NCI-H524 treated with DMSO at 0.1 percent for 48 hours (cell line): ENCODE measurements at regions not wholly inside any gene's neighbourhood (a gene's known extent, or its start where the extent isn't known, plus 50 kb on each side); places are given as distances from the start of the nearest gene placed in this dataset.

Experiments used
- DNase-seq: peaks from one replicate; lab custom pipeline; 2025; lab: John Stamatoyannopoulos, UW

GRCh38 chrX:15915959-15916703 lies 61.5 kb upstream of the AP1S2 start:
- DNase-seq = no peak

- DNase-seq = no peak
Observed at GRCh38 chrX:15914486-15914885, 59.9 kb upstream of the AP1S2 start.

- peak; percentile 68 for DNase-seq
Observed at GRCh38 chrX:15913146-15913545, 58.5 kb upstream of the AP1S2 start.

- no peak for DNase-seq
Observed at GRCh38 chrX:15911734-15912550, 57.3 kb upstream of the AP1S2 start.

GRCh38 chrX:15909605-15910004 lies 55.0 kb upstream of the AP1S2 start:
- no peak for DNase-seq

- no peak for DNase-seq
Observed at GRCh38 chrX:15908603-15909290, 54.1 kb upstream of the AP1S2 start.

- no peak for DNase-seq
Observed at GRCh38 chrX:15906041-15906943, 51.7 kb upstream of the AP1S2 start.
